IMR-90 (cell line): ENCODE measurements at regions not wholly inside any gene's neighbourhood (a gene's known extent, or its start where the extent isn't known, plus 50 kb on each side); places are given as distances from the start of the nearest gene placed in this dataset.

Experiments used
- ATAC-seq: fragments of 200-7000 bp; cut with Tn5 transposase; 2 replicates; pipeline ENCODE4 v1.9.1; 2020; ENCODE audit warnings: low read depth, mild to moderate bottlenecking, moderate library complexity
- BruUV-seq: library from RNA; stranded (reverse); fragments of 400-500 nt; replicated peaks from 2 replicates; lab custom pipeline; 2021; lab: Mats Ljungman, UMichigan
- CTCF ChIA-PET: fragments of 300-600 bp; formaldehyde crosslinking; extraction: SDS; loops from one replicate; lab custom pipeline; 2021; ENCODE audit warnings: antibody characterized with exemption; lab: Yijun Ruan, JAX
- POLR2A ChIA-PET: fragments of 300-600 bp; sonication (Branson Sonifier 250); formaldehyde crosslinking; loops from one replicate; lab custom pipeline; 2022; ENCODE audit warnings: antibody characterized with exemption; ENCODE audit not compliant: unreplicated experiment; lab: Charles Lee
- DNase-seq: peaks from one replicate; pipeline ENCODE4 v3.0.0; 2013
- H2AFZ ChIP-seq: replicated peaks from 2 replicates; pipeline ENCODE3; 2013; ENCODE audit warnings: low read length, mild to moderate bottlenecking; ENCODE audit not compliant: poor library complexity
- H2AK5ac ChIP-seq: 2 replicates; pipeline ENCODE4 v1.6.1; 2013; ENCODE audit warnings: low read depth, low read length, inconsistent platforms
- H2AK9ac ChIP-seq: replicated peaks from 2 replicates; pipeline ENCODE3; 2013; ENCODE audit warnings: mild to moderate bottlenecking, low read depth, low read length, moderate library complexity; ENCODE audit not compliant: poor library complexity
- H2BK120ac ChIP-seq: 2 replicates; pipeline ENCODE4 v1.6.1; 2013; ENCODE audit warnings: low read depth, low read length, inconsistent platforms
- H2BK15ac ChIP-seq: 3 replicates; pipeline ENCODE4 v1.6.1; 2013; ENCODE audit warnings: low read depth, low read length, inconsistent platforms
- H2BK20ac ChIP-seq: 2 replicates; pipeline ENCODE4 v1.6.1; 2013; ENCODE audit warnings: low read depth, mild to moderate bottlenecking, inconsistent platforms, low read length, moderate library complexity
- H2BK5ac ChIP-seq: 2 replicates; pipeline ENCODE4 v1.6.1; 2013; ENCODE audit warnings: mild to moderate bottlenecking, low read depth, low read length, inconsistent platforms; ENCODE audit not compliant: poor library complexity, severe bottlenecking
- H3K14ac ChIP-seq: replicated peaks from 2 replicates; pipeline ENCODE4 v1.6.1; 2013; ENCODE audit warnings: low read depth, low read length, inconsistent platforms
- H3K18ac ChIP-seq: 2 replicates; pipeline ENCODE4 v1.6.1; 2013; ENCODE audit warnings: low read depth, low read length, control low read depth
- H3K23ac ChIP-seq: 2 replicates; pipeline ENCODE4 v1.6.1; 2013; ENCODE audit warnings: low read depth, low read length, inconsistent platforms
- H3K27ac ChIP-seq: 2 replicates; pipeline ENCODE4 v1.5.1; 2013; ENCODE audit warnings: mild to moderate bottlenecking, control low read depth, low read length; ENCODE audit not compliant: insufficient read depth
- H3K27me3 ChIP-seq: 2 replicates; pipeline ENCODE4 v1.6.1; 2013; ENCODE audit warnings: low read length; ENCODE audit not compliant: control insufficient read depth, insufficient read depth
- H3K36me3 ChIP-seq: 2 replicates; pipeline ENCODE4 v1.6.1; 2013; ENCODE audit warnings: low read length, mixed read lengths; ENCODE audit not compliant: control insufficient read depth, insufficient read depth
- H3K4ac ChIP-seq: 2 replicates; pipeline ENCODE4 v1.6.1; 2013; ENCODE audit warnings: low read depth, low read length, inconsistent platforms
- H3K4me1 ChIP-seq: 2 replicates; pipeline ENCODE4 v1.6.1; 2013; ENCODE audit warnings: low read length, mixed read lengths; ENCODE audit not compliant: control insufficient read depth, insufficient read depth
- H3K4me2 ChIP-seq: 2 replicates; pipeline ENCODE4 v1.6.1; 2013; ENCODE audit warnings: low read depth, mild to moderate bottlenecking, control low read depth, low read length, moderate library complexity
- H3K4me3 ChIP-seq: 2 replicates; pipeline ENCODE4 v1.5.1; 2013; ENCODE audit warnings: low read depth, mild to moderate bottlenecking, control low read depth, low read length, moderate library complexity; ENCODE audit not compliant: insufficient read depth
- H3K56ac ChIP-seq: 2 replicates; pipeline ENCODE4 v1.6.1; 2013; ENCODE audit warnings: low read length, inconsistent platforms; ENCODE audit not compliant: insufficient read depth; ENCODE audit errors: extremely low read depth
- H3K79me1 ChIP-seq, 2 experiments: 2 replicates each; pipeline ENCODE4 v1.6.1; 2013; ENCODE audit warnings: low read length in 2 of 2, inconsistent platforms in 1 of 2, low read depth in 1 of 2
- H3K9ac ChIP-seq: 2 replicates; pipeline ENCODE4 v1.6.1; 2013; ENCODE audit warnings: low read depth, low read length, control low read depth
- H3K9me1 ChIP-seq: 2 replicates; pipeline ENCODE4 v1.6.1; 2013; ENCODE audit warnings: low read length, inconsistent platforms; ENCODE audit not compliant: insufficient read depth
- H3K9me3 ChIP-seq: 2 replicates; pipeline ENCODE4 v1.6.1; 2013; ENCODE audit warnings: low read length; ENCODE audit not compliant: control insufficient read depth, insufficient read depth
- H4K20me1 ChIP-seq: 2 replicates; pipeline ENCODE4 v1.6.1; 2013; ENCODE audit warnings: low read length, inconsistent platforms; ENCODE audit not compliant: insufficient read depth
- H4K5ac ChIP-seq: 2 replicates; pipeline ENCODE4 v1.6.1; 2013; ENCODE audit warnings: mild to moderate bottlenecking, low read depth, low read length, control low read depth
- H4K8ac ChIP-seq, 2 experiments: 2 replicates each; pipeline ENCODE4 v1.6.1; 2013; ENCODE audit warnings: low read depth in 2 of 2, low read length in 2 of 2, control low read depth in 1 of 2, inconsistent platforms in 1 of 2
- H4K91ac ChIP-seq: 2 replicates; pipeline ENCODE4 v1.6.1; 2013; ENCODE audit warnings: low read depth, low read length, inconsistent platforms; ENCODE audit not compliant: insufficient read depth
- MAFK ChIP-seq: IDR thresholded peaks from 2 replicates; pipeline ENCODE4 v1.6.1; 2012; ENCODE audit warnings: low read depth, low read length, improper control_type of control experiment
- RAD21 ChIP-seq: IDR thresholded peaks from 2 replicates; pipeline ENCODE4 v1.6.1; 2012; ENCODE audit warnings: low read length, improper control_type of control experiment
- WGBS, 2 experiments: methylation state at CpG; one replicate each; pipeline versions ENCODE4 v1.1.5 to v1.1.7; 2013; ENCODE audit warnings: missing lambda C conversion rate in 2 of 2; ENCODE audit not compliant: insufficient read length in 1 of 2; ENCODE audit errors: extremely low coverage in 2 of 2; 5-methylcytosine and 5-hydroxymethylcytosine counted together
- dilution Hi-C: fragments of 300-500 bp; cut with HindIII; formaldehyde crosslinking; loops from one replicate; pipeline ENCODE4 v1.14.3; 2018; ENCODE audit warnings: low sequenced_read_pairs; ENCODE audit not compliant: unreplicated experiment
- in situ Hi-C: fragments of 300-500 bp; cut with MboI; formaldehyde crosslinking; loops from 3 replicates; pipeline ENCODE4 v1.14.3; 2019; ENCODE audit warnings: low sequenced_read_pairs, inconsistent platforms, mixed read lengths
- intact Hi-C: fragments of 100-400 bp; cut with micrococcal nuclease; formaldehyde crosslinking; loops from 2 replicates; pipeline ENCODE4 v1.10.0; 2022
- TF ChIP-seq, protein P1 (sequence below): conservative IDR thresholded peaks from 2 replicates; pipeline ENCODE4 v1.5.1; 2012; ENCODE audit warnings: mild to moderate bottlenecking, low read depth, low read length, improper control_type of control experiment

DNA sequence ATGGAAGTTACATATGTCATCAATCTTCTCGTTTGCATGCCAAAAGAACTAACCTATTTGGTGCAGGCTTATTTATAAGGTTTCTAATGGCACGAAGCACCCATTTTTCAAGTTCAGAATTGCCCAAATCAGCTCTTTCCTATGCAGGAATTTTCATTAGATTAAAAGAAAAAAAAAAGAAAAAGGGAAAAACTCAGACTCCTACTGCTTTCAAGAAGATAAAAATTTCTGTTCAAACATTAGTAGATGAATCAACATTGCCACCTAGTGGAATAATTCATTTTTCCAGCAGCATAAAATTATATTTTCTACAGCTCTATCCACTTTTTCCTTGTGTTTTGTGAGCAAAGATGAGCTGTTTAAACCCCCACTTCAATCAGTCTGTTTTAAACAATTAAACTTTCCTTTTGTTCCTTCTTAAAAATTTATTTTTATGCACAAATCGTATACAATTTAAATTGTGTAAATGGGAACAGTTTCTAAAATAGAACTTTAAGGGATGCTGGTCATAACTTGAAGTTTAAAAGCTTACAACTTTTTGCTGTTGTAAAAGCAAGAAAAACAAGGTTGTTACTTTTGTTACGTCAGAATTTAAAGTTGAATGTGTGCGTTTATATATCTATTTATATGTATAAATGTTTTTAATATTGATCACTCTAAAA is 309.9 kb downstream of the ARAP2 start:
- ChIA-PET CTCF (no interaction called here), POLR2A (no interaction called here)
- TF ChIP-seq, protein P1, sequence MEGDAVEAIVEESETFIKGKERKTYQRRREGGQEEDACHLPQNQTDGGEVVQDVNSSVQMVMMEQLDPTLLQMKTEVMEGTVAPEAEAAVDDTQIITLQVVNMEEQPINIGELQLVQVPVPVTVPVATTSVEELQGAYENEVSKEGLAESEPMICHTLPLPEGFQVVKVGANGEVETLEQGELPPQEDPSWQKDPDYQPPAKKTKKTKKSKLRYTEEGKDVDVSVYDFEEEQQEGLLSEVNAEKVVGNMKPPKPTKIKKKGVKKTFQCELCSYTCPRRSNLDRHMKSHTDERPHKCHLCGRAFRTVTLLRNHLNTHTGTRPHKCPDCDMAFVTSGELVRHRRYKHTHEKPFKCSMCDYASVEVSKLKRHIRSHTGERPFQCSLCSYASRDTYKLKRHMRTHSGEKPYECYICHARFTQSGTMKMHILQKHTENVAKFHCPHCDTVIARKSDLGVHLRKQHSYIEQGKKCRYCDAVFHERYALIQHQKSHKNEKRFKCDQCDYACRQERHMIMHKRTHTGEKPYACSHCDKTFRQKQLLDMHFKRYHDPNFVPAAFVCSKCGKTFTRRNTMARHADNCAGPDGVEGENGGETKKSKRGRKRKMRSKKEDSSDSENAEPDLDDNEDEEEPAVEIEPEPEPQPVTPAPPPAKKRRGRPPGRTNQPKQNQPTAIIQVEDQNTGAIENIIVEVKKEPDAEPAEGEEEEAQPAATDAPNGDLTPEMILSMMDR: peak; percentile 45
- TF ChIP-seq RAD21 (peak; percentile 45), MAFK (no peak)
- Histone ChIP-seq H2AFZ (no peak overlapping the region), H4K20me1 (no peaks in the 10 kb centered on the region), H3K27me3 (no peaks in the 10 kb centered on the region), H4K91ac (no peak overlapping the region), H2AK9ac (no peak overlapping the region), H3K9me1 (no peaks in the 10 kb centered on the region), H3K4me2 (no peak overlapping the region), H2BK5ac (no peak overlapping the region), H3K23ac (no peak overlapping the region), H3K36me3 (no peaks in the 10 kb centered on the region), H4K5ac (no peak overlapping the region), H3K4me3 (no peak overlapping the region), H4K8ac (no peak overlapping the region), H3K4me1 (no peaks in the 10 kb centered on the region), H3K27ac (no peak overlapping the region), H3K18ac (no peak overlapping the region), H3K14ac (no peak overlapping the region), H3K9ac (no peak overlapping the region), H3K9me3 (no peaks in the 10 kb centered on the region), H3K56ac (no peak overlapping the region), H2BK120ac (no peak overlapping the region), H2BK15ac (no peak overlapping the region), H2AK5ac (no peak overlapping the region), H3K4ac (no peak overlapping the region), H3K79me1 (no peaks in the 10 kb centered on the region), H2BK20ac (no peak overlapping the region)
- peak; percentile 1 for DNase-seq
- BruUV-seq: no TSS peak
- intact Hi-C loops (no loop called here), dilution Hi-C loops (no loop called here), in situ Hi-C loops (no loop called here)
- ATAC-seq: no peak
- no CpG with 5 or more reads among the region's 5 CpGs for WGBS, 2 experiments
